ENCODE measurements at regions not wholly inside any gene's neighbourhood (a gene's known extent, or its start where the extent isn't known, plus 50 kb on each side); places are given as distances from the start of the nearest gene placed in this dataset.

GRCh38 chr6:11324453-11325015, 92.1 kb upstream of the NEDD9 start (continued):
- TF ChIP-seq ZNF710 (CRISPR knock-in tag; IDR thresholded peaks at IDR 0.05; ENCODE audit: borderline replicate concordance), result no peak
- no peak for TF ChIP-seq ZKSCAN1 (IDR thresholded peaks at IDR 0.05; ENCODE audit: low read length)
- TF ChIP-seq PPARG (CRISPR knock-in tag; conservative IDR thresholded peaks at IDR 0.05), result no peak
- TF ChIP-seq MAF1 (CRISPR knock-in tag; IDR thresholded peaks at IDR 0.05; ENCODE audit: borderline replicate concordance), result no peak
- TF ChIP-seq ZBTB21 (CRISPR knock-in tag; IDR thresholded peaks at IDR 0.05), result no peak
- 0 out of 2 replicates have a peak, but pooled peaks have one; percentile 7 for TF ChIP-seq ZNF296 (CRISPR knock-in tag; conservative IDR thresholded peaks at IDR 0.05)
- TF ChIP-seq RFX1 (IDR thresholded peaks at IDR 0.05), result no peak
- no peak for TF ChIP-seq ZNF205 (CRISPR knock-in tag; IDR thresholded peaks at IDR 0.05)
- TF ChIP-seq ZNF574 (CRISPR knock-in tag; IDR thresholded peaks at IDR 0.05), result no peak
- TF ChIP-seq TRIM22 (IDR thresholded peaks at IDR 0.05), result no peak
- no peak for TF ChIP-seq ZC3H13 (CRISPR knock-in tag; IDR thresholded peaks at IDR 0.05)
- TF ChIP-seq ZGPAT (CRISPR knock-in tag; IDR thresholded peaks at IDR 0.05), result no peak
- TF ChIP-seq ZNF225 (CRISPR knock-in tag; IDR thresholded peaks at IDR 0.05), result no peak
- no peak for TF ChIP-seq ZNF232 (CRISPR knock-in tag; IDR thresholded peaks at IDR 0.05; ENCODE audit: borderline replicate concordance)
- no peak for TF ChIP-seq TFDP2 (CRISPR knock-in tag; IDR thresholded peaks at IDR 0.05)
- TF ChIP-seq SNAI1 (CRISPR knock-in tag; IDR thresholded peaks at IDR 0.05; ENCODE audit: borderline replicate concordance), result no peak
- no peak for TF ChIP-seq ZNF576 (CRISPR knock-in tag; IDR thresholded peaks at IDR 0.05)
- TF ChIP-seq SMAD1 (CRISPR knock-in tag; IDR thresholded peaks at IDR 0.05; ENCODE audit: borderline replicate concordance, low read depth), result no peak
- TF ChIP-seq SIN3B (IDR thresholded peaks at IDR 0.05; ENCODE audit: low read length), result no peak
- no peak for TF ChIP-seq HMG20B (CRISPR knock-in tag; conservative IDR thresholded peaks at IDR 0.05)
- TF ChIP-seq ZNF558 (CRISPR knock-in tag; IDR thresholded peaks at IDR 0.05; ENCODE audit: borderline replicate concordance), result 0 out of 2 replicates have a peak, but pooled peaks have one; percentile 47
- TF ChIP-seq SAP130 (CRISPR knock-in tag; IDR thresholded peaks at IDR 0.05; ENCODE audit: low read depth), result no peak
- TF ChIP-seq ZNF746 (CRISPR knock-in tag; IDR thresholded peaks at IDR 0.05), result no peak
- no peak for TF ChIP-seq SALL1 (CRISPR knock-in tag; IDR thresholded peaks at IDR 0.05)

Data from HepG2 (cell line).